ENCODE measurements at regions not wholly inside any gene's neighbourhood (a gene's known extent, or its start where the extent isn't known, plus 50 kb on each side); places are given as distances from the start of the nearest gene placed in this dataset.

DNA sequence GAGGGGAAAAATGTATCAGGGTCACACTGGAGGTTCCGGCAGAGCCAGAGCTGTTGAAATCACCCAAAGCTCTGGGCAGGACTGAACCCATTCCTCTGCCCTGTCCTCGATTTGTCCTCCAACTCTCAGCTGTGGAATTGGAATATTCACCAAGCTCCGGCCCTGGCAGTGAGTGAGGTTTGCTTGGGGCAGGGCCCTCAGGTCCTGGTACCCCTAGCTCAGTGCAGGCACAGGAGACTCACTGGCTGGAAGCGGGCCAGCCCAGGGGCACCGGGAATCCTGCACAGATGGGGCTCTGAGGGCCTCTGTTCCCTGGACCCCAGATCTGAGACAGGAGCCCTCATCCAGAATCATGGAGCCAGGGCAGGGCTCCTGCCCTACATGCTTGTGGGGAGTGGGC lies 1322.3 kb downstream of the UQCRFS1 start:
- Histone ChIP-seq H3K4me3 (no peak overlapping the region), H3K9me3 (peaks cover 37% of the 10 kb centered on the region), H3K4me1 (no peaks in the 10 kb centered on the region), H3K4me2 (no peak overlapping the region), H3K27ac (no peak overlapping the region)
- WGBS (ENCODE audit: missing lambda C conversion rate) = 0% methylated on average over 5 of the region's 5 CpGs
- ChIA-PET POLR2A (no interaction called here), CTCF (no interaction called here)
- DNase-seq (ENCODE audit: low read depth in 1 of 2, low spot score in 1 of 2) = no peak
- TF ChIP-seq, protein P1, sequence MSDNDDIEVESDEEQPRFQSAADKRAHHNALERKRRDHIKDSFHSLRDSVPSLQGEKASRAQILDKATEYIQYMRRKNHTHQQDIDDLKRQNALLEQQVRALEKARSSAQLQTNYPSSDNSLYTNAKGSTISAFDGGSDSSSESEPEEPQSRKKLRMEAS (IDR thresholded peaks at IDR 0.05) = no peak
- no peak for TF ChIP-seq POLR2A (IDR thresholded peaks at IDR 0.05; ENCODE audit: low read length)
- no peak for TF ChIP-seq TP53 (CRISPR knock-in tag; IDR thresholded peaks at IDR 0.05)
- TF ChIP-seq ZSCAN20 (CRISPR knock-in tag; IDR thresholded peaks at IDR 0.05) = no peak
- no peak for TF ChIP-seq HOXB13 (CRISPR knock-in tag; IDR thresholded peaks at IDR 0.05; ENCODE audit: low read depth)
- no peak for TF ChIP-seq RARB (CRISPR knock-in tag; IDR thresholded peaks at IDR 0.05)
- no peak for TF ChIP-seq RCOR1 (IDR thresholded peaks at IDR 0.05; ENCODE audit: low read depth, low read length)
- TF ChIP-seq CHD2 (IDR thresholded peaks at IDR 0.05; ENCODE audit: low read length, partially characterized antibody) = no peak
- no peak for TF ChIP-seq BHLHE40 (IDR thresholded peaks at IDR 0.05; ENCODE audit: low read depth, low read length)
- TF ChIP-seq KDM1A (IDR thresholded peaks at IDR 0.05; ENCODE audit: low read depth) = no peak
- TF ChIP-seq, protein P2, sequence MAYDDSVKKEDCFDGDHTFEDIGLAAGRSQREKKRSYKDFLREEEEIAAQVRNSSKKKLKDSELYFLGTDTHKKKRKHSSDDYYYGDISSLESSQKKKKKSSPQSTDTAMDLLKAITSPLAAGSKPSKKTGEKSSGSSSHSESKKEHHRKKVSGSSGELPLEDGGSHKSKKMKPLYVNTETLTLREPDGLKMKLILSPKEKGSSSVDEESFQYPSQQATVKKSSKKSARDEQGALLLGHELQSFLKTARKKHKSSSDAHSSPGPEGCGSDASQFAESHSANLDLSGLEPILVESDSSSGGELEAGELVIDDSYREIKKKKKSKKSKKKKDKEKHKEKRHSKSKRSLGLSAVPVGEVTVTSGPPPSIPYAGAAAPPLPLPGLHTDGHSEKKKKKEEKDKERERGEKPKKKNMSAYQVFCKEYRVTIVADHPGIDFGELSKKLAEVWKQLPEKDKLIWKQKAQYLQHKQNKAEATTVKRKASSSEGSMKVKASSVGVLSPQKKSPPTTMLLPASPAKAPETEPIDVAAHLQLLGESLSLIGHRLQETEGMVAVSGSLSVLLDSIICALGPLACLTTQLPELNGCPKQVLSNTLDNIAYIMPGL (CRISPR knock-in tag; IDR thresholded peaks at IDR 0.05; ENCODE audit: borderline replicate concordance) = no peak
- no peak for TF ChIP-seq PHF8 (IDR thresholded peaks at IDR 0.05; ENCODE audit: borderline replicate concordance, low read depth)
- TF ChIP-seq MYC (IDR thresholded peaks at IDR 0.05; ENCODE audit: borderline replicate concordance, low read length) = no peak
- no peak for ATAC-seq
- FAIRE-seq = no peak

DNA sequence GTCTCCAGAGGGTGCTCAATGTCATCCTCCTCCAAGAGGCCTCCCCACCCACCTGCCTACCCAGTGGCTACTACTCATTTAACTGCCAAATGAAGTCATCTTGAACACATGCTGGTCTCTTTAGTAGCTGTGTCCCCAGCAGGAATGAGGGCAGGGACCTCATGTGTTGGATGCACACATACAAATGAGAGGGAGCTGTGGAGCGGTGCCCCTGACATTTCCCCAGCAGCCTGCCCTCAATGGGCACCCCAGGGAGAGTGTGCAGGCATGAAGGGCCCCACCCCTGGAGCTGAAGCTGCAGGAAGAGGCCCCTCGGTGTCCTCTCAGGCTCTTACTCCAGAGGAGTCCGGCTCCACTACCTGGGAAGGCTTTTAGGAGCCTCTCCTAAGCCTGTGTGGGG lies 1322.7 kb downstream of the UQCRFS1 start:
- Histone ChIP-seq H3K4me2 (no peak overlapping the region), H3K4me3 (no peak overlapping the region), H3K27ac (no peak overlapping the region), H3K9me3 (peaks cover 35% of the 10 kb centered on the region), H3K4me1 (no peaks in the 10 kb centered on the region)
- ChIA-PET CTCF (interaction anchor here (1.9 kb wide), 1 partner anchor 13 kb away, joined by 4 read pairs; no protein-coding TSS in a partner anchor), POLR2A (no interaction called here)
- no peak for ATAC-seq
- 0% methylated on average over 3 of the region's 3 CpGs for WGBS (ENCODE audit: missing lambda C conversion rate)
- TF ChIP-seq MYC (IDR thresholded peaks at IDR 0.05; ENCODE audit: borderline replicate concordance, low read length) (no peak), CHD4 (IDR thresholded peaks at IDR 0.05; ENCODE audit: borderline replicate concordance) (no peak), FOSB (CRISPR knock-in tag; IDR thresholded peaks at IDR 0.05) (no peak), HOXB5 (CRISPR knock-in tag; IDR thresholded peaks at IDR 0.05) (no peak), KDM1A (IDR thresholded peaks at IDR 0.05; ENCODE audit: low read depth) (no peak), ZFP36 (IDR thresholded peaks at IDR 0.05; ENCODE audit: borderline replicate concordance, partially characterized antibody) (no peak), MAFK (IDR thresholded peaks at IDR 0.05; ENCODE audit: partially characterized antibody) (no peak), NR3C1 (IDR thresholded peaks at IDR 0.05) (no peak), EHF (CRISPR knock-in tag; IDR thresholded peaks at IDR 0.05) (no peak), HOXA7 (CRISPR knock-in tag; IDR thresholded peaks at IDR 0.05) (no peak), KDM5A (IDR thresholded peaks at IDR 0.05) (no peak)
- TF ChIP-seq, protein P3, sequence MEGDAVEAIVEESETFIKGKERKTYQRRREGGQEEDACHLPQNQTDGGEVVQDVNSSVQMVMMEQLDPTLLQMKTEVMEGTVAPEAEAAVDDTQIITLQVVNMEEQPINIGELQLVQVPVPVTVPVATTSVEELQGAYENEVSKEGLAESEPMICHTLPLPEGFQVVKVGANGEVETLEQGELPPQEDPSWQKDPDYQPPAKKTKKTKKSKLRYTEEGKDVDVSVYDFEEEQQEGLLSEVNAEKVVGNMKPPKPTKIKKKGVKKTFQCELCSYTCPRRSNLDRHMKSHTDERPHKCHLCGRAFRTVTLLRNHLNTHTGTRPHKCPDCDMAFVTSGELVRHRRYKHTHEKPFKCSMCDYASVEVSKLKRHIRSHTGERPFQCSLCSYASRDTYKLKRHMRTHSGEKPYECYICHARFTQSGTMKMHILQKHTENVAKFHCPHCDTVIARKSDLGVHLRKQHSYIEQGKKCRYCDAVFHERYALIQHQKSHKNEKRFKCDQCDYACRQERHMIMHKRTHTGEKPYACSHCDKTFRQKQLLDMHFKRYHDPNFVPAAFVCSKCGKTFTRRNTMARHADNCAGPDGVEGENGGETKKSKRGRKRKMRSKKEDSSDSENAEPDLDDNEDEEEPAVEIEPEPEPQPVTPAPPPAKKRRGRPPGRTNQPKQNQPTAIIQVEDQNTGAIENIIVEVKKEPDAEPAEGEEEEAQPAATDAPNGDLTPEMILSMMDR (IDR thresholded peaks at IDR 0.05) = no peak
- TF ChIP-seq, protein P4, sequence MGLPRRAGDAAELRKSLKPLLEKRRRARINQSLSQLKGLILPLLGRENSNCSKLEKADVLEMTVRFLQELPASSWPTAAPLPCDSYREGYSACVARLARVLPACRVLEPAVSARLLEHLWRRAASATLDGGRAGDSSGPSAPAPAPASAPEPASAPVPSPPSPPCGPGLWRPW (IDR thresholded peaks at IDR 0.05) = no peak
- TF ChIP-seq, protein P5, sequence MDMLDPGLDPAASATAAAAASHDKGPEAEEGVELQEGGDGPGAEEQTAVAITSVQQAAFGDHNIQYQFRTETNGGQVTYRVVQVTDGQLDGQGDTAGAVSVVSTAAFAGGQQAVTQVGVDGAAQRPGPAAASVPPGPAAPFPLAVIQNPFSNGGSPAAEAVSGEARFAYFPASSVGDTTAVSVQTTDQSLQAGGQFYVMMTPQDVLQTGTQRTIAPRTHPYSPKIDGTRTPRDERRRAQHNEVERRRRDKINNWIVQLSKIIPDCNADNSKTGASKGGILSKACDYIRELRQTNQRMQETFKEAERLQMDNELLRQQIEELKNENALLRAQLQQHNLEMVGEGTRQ (IDR thresholded peaks at IDR 0.05) = no peak
- TF ChIP-seq, protein P1 (IDR thresholded peaks at IDR 0.05) = no peak
- TF ChIP-seq, protein P6, sequence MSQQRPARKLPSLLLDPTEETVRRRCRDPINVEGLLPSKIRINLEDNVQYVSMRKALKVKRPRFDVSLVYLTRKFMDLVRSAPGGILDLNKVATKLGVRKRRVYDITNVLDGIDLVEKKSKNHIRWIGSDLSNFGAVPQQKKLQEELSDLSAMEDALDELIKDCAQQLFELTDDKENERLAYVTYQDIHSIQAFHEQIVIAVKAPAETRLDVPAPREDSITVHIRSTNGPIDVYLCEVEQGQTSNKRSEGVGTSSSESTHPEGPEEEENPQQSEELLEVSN (IDR thresholded peaks at IDR 0.05; ENCODE audit: borderline replicate concordance, low read depth) = no peak
- FAIRE-seq = no peak
- DNase-seq (ENCODE audit: low read depth in 1 of 2, low spot score in 1 of 2) = no peak

Data from A549 (cell line).